DMS 273 treated with DMSO at 0.1 percent for 48 hours (cell line): ENCODE measurements at regions not wholly inside any gene's neighbourhood (a gene's known extent, or its start where the extent isn't known, plus 50 kb on each side); places are given as distances from the start of the nearest gene placed in this dataset.

Experiments used
- DNase-seq: peaks from one replicate; lab custom pipeline; 2025; lab: John Stamatoyannopoulos, UW

GRCh38 chr1:72827278-72827677 lies 544.9 kb upstream of the NEGR1 start:
- DNase-seq, result no peak

DNA sequence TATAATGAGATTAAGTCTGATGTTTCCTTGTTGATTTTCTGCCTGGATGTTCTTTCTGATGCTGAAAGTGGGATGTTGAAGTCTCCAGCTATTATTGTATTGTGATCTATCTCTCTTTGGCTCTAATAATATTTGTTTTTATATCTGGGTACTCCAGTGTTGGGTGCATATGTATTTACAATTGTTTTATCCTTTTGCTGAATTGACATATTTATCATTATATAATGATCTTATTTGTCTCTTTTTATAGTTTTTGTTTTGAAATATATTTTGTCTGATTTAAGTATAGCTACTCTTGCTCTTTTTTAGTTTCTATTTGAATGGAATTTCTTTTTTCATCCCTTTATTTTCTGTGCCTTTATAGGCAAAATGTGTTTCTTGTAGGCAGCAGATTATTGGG lies 522.2 kb upstream of the NEGR1 start:
- DNase-seq, result no peak

GRCh38 chr1:72781038-72781437 lies 498.7 kb upstream of the NEGR1 start:
- no peak for DNase-seq

- DNase-seq, result no peak
These were observed 497.9 kb upstream of the NEGR1 start for GRCh38 chr1:72780212-72780611.

- no peak for DNase-seq
These were observed 495.6 kb upstream of the NEGR1 start for GRCh38 chr1:72777918-72778317.

GRCh38 chr1:72763481-72763880 lies 481.1 kb upstream of the NEGR1 start:
- DNase-seq, result no peak

DNA sequence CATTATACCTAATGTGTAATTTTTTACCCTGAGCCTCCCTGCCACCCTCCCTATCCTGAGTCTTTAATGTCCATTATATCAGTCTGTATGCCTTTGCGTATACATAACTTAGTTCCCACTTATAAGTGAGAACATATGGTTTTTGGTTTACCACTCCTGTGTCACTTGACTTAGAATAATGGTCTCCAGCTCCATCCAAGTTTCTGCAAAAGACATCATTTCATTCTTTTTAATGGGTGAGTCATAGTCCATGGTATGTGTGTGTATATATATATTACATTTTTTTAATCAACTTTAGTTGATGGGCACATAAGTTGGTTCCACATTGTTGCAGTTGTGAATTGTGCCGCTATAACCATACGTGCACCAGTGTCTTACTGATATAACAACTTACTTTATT lies 477.1 kb upstream of the NEGR1 start:
- DNase-seq, result no peak

- DNase-seq, result no peak
These were observed 475.5 kb upstream of the NEGR1 start for GRCh38 chr1:72757843-72758242.

DNA sequence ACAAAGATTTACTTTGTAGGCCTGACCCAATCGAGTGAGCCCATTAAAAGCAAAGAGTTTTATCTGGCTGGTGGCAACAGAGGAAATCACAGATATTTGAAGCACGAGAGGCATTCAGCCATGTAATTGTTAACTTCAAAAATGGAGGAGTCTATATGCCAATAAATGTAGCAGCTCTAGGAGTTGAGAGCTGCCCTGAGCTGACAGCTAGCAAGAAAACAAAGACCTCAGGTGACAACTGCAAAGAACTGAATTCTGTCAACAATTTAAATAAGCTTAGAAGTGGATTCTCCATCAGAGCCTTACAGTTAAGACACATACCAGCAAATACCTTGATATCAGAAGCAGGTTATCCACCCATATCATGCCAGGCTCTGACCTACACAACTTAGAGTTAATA lies 463.1 kb upstream of the NEGR1 start:
- DNase-seq, result no peak

DNA sequence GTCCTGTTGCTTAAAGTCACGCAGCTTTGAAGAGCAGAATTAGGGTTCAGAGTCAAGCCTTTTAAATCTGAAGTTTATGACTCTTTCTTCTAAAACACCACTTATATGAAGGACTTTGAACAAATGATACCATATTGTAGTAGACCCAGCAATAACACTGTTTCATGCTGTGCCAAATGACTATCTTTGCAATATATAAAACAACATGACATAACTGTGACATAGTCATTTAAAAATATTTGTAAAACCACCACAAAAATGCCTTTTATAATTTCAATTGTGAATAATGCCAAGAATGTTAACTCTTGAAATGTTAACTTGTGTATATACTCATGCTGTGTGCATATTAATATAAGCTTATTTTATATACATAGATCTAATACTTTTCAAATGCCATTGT lies 452.1 kb upstream of the NEGR1 start:
- DNase-seq, result no peak

DNA sequence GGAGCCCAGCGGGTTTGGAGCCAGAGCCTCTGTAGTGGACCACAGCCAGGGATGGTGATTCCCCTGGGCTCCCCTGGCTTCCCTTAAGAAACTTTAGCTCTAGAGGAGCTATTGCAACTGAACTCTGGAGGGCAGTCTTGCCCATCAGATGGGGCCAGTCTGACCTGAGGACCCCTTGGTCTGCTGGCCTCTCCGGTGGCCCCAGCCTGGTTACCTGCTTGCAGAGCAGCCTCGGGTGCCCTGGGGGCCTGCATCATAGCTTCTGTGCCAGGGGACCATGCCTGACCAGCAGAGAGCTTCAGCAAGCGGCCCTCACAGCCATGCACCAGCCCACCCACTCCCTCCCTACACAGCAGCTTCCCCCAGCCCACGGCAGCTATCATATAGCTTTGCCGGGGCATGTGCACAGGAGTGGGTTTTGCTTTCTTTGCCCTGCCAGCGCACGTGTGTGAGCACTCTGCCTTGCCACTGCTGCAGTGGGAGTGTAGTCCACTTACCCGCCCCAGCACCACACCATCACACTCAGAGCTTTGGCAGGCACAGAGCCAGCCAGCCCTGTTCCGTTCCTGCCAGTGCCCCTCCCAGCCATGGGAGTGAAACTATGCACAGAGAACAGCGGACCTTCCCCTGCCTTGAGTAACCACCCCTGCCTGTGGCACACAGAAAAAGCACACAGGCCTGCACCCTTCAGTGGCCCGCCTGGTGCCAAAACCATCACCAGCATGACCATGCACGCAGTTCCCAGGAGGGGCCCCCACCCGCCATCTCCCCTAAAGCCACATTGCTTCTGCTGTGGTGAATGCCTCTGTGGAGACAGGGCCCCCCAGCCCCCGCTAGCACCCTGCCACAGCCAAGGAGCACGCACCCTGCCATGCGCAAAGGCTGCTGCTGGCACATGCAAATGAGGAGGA lies 442.9 kb upstream of the NEGR1 start:
- no peak for DNase-seq

DNA sequence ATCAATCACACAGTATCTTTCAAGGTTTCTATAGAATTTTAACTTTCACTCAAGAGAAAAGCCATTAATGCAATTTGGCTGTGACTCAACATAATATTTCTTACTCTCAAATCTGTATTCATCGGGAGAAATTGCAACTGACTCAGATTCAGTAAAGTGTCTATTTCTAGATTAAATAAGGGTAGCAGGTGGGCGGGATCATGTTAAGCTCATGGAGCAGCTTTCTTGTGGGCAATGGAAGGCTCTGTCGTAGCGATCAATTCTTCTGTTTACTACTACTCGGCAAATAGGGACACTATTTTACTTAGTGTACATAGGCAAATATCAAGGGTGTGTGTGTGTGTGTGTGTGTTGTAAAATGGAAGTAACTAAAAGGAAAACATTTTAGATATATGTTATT lies 423.6 kb upstream of the NEGR1 start:
- no peak for DNase-seq

GRCh38 chr1:72704841-72705477 lies 422.6 kb upstream of the NEGR1 start:
- DNase-seq, result no peak

DNA sequence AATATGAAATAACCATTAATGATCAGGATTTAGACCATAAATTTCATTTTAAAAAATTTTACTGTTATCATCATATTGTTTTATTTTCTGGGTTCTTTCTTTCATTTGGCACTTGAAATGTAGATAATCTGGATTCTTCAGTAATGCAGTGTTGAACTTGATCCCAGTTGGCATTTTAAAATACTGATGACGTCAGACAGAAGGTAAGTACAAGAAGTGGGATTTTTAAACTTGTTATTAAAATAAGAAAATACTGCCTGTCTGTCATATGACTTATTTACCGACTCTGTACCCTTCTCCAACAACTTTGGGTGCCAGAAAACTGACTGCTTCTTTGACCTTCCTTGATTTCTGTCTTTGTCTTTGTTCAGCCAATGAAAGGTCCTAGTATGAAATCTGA lies 415.1 kb upstream of the NEGR1 start:
- DNase-seq, result no peak

DNA sequence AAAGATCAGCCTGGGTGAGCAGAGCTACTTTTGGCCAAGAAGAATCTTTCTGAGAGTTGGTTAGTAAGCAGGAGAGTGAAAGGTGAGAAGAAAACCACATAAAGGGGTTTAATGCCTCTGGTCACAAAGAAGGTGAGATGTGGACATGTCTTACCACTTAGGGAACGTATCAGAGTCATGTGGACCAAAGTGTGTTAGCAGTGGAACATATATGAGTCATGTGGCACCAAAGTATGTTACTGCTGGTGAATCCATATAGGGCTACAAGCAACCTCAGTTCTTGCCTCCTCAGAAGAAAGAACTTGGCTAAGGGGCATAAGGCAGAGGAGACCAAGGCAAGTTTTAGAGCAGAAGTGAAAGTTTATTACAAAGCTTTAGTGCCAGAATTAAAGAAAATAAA lies 411.6 kb upstream of the NEGR1 start:
- no peak for DNase-seq

DNA sequence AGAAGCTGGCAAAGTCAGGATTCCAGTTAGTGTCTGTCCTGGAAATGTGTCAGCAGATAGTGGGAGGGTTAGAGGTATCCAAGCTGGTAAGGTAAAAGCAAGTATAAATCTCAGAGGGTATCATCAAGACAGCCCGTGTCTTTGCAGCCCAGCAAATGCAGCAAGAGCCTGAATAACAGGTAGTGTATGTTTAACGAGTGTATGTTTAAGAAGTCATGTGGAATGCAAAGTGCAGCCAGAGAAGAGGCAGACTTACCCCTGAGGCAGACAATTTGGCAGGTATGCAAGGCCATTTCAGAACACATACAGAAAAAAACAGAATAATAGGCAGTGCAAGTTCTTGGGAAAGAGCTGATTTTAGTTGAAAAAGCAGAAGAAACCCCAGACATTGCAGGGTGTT lies 411.0 kb upstream of the NEGR1 start:
- DNase-seq, result no peak

- DNase-seq, result no peak
These were observed 408.5 kb upstream of the NEGR1 start for GRCh38 chr1:72690871-72691270.

GRCh38 chr1:72678683-72679082 lies 396.3 kb upstream of the NEGR1 start:
- no peak for DNase-seq

DNA sequence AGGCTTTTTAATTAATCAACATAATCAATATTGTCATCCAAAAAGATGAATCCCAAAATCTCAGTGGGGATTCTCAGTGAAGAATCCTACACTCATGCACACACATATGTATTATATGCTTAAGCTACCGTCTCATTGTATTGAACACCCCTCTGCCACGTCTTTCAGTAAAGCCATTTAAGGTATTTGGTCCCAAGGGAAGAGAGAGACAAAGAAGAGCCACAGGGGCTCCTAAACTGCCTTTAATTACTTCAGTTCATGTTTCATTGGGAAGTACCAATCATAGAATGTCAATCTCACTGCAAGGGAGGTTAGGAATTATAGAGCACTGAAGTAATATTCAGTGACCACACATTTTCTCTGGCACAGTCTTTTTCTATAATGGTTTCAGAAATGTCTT lies 388.6 kb upstream of the NEGR1 start:
- DNase-seq, result no peak

DNA sequence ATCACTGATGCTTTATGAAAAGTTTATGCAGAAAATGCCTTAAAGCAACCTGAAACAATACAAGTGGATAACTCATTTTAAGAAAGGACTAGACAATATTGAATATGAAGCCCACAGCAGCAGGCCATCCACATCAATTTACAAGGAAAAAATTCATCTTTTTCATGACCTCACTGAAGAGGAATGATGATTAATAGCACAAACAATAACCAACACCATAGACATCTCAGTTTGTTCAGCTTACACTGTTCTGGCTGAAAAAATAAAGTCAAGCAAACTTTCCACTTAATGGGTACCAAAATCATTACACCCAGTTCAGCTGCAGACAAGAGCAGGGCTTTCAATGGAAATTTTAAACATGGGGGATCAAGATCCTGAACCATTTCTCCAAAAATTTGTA lies 380.6 kb upstream of the NEGR1 start:
- DNase-seq, result no peak

DNA sequence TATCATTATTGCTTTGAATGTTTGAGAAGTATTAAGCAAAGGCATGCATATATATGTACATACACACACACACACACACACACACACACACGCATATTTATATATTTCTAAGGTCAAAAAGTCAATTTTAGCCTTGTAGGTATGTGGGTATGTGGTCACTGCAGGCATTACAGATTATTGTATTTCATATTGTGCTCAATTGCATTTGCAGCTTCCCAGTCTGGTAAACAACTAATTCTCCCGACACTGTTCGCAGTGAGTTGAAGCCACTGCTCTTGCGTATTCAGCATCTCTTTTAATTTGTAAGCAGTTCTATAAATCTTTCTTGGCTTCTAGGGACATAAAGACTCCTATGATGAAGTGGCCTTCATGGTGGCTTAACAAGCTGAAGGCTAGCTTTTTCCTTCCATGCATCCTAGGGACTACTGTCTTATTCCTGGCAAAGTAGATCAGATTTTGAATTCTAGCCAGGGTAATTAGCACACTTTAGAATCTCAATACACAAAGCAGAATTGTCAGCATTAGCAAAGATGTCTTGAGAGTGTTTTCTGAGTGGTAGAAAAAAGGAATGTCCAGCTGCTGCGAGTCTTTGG lies 368.6 kb upstream of the NEGR1 start:
- no peak for DNase-seq

DNA sequence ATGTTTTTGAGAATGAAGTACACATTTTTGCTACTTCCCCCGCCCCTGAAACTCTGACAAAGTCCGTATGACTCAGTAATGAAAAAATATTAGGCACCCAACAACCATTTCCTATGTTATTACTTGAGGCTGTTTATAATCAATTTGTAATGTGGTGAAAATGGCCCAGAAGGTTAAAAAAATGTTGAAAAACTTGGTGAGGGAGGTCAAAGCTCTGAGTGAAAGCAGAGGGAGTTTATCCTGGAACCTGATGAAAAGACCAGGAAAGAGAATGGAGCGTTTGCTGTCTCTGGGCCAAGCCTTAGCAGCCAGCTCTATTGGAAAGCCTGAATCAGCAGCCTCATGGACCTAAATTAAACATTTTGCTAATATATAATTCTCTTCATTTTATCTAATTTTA lies 367.7 kb upstream of the NEGR1 start:
- no peak for DNase-seq

- no peak for DNase-seq
These were observed 367.0 kb upstream of the NEGR1 start for GRCh38 chr1:72649211-72649888.
